Fibroblast of villous mesenchyme (primary cell): ENCODE measurements at regions not wholly inside any gene's neighbourhood (a gene's known extent, or its start where the extent isn't known, plus 50 kb on each side); places are given as distances from the start of the nearest gene placed in this dataset.

Experiments used
- DNase-seq: peaks from one replicate; pipeline ENCODE4 v3.0.0-alpha.2; 2010; ENCODE audit warnings: low read depth
- H3K4me3 ChIP-seq: 2 replicates; pipeline ENCODE4 v1.5.1; 2011; ENCODE audit warnings: low read depth, mild to moderate bottlenecking, low read length
- TF ChIP-seq, protein P1 (sequence below): IDR thresholded peaks from 2 replicates; pipeline ENCODE4 v1.5.1; 2012; ENCODE audit warnings: low read depth, mild to moderate bottlenecking, low read length; ENCODE audit not compliant: insufficient read depth

DNA sequence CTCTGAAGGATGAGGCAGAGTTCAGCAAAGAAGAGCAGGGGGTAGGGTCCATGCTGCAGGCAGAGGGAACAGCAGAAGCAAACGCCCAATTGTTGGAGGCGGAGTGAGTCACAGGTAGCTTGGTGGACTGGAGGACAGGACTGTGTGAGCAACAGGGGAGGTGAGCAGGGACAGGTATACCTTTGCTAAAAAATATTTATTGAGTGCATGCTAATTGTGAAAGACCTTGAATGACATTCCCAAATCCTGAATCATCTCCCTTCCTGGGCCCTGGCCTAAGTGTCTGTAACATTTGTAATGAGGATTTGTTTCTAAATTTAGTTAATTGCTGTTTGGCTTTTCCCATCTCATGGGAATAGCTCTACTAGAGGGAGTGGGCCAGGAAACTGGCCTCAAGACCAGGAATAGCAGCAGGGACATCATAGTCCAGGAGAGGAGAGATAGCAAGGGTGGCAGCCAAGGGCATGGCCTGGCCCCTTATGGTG is 123.7 kb downstream of the FOXD2 start:
- DNase-seq, result no peak
- TF ChIP-seq, protein P1, sequence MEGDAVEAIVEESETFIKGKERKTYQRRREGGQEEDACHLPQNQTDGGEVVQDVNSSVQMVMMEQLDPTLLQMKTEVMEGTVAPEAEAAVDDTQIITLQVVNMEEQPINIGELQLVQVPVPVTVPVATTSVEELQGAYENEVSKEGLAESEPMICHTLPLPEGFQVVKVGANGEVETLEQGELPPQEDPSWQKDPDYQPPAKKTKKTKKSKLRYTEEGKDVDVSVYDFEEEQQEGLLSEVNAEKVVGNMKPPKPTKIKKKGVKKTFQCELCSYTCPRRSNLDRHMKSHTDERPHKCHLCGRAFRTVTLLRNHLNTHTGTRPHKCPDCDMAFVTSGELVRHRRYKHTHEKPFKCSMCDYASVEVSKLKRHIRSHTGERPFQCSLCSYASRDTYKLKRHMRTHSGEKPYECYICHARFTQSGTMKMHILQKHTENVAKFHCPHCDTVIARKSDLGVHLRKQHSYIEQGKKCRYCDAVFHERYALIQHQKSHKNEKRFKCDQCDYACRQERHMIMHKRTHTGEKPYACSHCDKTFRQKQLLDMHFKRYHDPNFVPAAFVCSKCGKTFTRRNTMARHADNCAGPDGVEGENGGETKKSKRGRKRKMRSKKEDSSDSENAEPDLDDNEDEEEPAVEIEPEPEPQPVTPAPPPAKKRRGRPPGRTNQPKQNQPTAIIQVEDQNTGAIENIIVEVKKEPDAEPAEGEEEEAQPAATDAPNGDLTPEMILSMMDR, result no peak
- no peak overlapping the region for H3K4me3 ChIP-seq

DNA sequence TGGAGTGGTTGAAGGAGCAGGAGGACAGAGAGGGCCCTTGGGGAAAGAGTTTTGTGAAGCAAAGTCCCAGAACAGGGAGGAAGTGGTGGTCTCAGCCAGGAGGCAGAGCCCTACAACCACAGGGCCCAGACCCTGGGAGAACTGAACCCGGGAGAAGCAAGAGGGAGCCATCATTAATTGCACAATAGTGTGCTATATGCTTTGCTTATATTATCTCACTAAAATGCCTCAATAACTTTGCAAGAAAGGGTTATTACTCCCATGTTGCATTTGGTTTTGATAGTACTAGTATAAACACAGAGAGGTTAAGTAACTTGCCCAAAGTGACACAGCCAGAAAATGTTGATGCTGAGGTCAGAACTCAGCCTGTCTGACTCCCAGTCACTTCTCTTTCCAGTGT is 124.3 kb downstream of the FOXD2 start:
- TF ChIP-seq, protein P1, result no peak
- H3K4me3 ChIP-seq, result no peak overlapping the region
- DNase-seq, result no peak

DNA sequence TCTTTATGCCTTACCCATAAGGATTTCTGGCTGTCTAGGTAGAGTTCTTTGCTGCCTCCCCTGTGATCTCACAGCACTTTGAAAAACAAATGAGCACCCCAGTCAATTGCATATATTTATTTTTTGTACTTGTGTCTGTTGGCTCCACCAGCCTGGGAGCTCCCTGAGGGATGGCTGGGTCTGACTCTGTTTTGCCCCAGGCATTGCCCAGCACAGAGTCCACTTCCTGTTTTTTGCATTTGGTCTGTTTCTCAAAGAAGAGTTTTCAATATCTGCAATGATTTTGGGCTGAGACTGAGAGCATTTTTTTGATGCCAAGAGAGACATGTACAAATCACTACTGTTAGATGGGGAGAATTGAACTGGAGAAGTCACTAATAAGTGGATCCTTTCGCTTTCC is 125.0 kb downstream of the FOXD2 start:
- TF ChIP-seq, protein P1, result no peak
- no peak for DNase-seq
- H3K4me3 ChIP-seq, result no peak overlapping the region

DNA sequence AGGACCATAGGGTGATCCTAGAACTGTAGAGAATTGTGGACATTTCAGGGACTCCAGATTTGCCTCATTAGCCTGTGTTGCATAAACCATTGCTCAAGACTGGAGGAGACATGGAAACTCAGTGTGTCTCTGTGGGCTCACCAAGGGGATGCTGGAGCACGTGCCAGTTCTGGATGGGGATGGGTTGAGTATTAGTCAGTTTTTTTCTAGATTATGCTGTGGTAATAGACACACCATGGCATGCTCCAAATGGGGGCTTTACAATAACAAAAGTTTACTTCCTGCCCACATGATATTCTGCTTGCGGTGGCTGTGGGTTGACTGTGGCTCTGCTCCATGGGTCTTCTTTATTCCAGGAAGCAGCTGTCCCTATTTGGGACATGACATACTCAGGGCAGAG is 125.4 kb downstream of the FOXD2 start:
- no peak overlapping the region for H3K4me3 ChIP-seq
- TF ChIP-seq, protein P1, result no peak
- DNase-seq, result no peak

DNA sequence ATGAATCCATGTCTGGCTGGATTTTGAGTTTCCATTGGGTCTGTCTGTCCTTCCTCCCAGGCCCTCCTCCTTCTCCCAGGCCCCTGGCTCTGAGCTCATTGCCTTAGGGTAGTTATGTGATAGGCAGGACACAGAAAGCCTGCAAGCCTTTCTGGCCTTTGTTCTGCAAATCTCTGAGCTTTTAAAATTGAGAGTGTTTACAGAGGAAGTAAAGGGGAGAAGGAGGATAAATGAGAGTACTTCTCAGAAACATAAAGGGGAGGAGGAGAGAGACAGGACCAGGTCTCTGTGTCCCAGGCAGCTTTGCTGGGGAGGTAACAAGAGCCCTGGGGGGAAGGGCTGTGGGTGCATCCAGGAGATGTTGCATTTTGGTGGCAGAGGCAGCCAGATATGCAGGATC is 126.7 kb downstream of the FOXD2 start:
- no peak overlapping the region for H3K4me3 ChIP-seq
- TF ChIP-seq, protein P1, result no peak
- DNase-seq, result no peak

DNA sequence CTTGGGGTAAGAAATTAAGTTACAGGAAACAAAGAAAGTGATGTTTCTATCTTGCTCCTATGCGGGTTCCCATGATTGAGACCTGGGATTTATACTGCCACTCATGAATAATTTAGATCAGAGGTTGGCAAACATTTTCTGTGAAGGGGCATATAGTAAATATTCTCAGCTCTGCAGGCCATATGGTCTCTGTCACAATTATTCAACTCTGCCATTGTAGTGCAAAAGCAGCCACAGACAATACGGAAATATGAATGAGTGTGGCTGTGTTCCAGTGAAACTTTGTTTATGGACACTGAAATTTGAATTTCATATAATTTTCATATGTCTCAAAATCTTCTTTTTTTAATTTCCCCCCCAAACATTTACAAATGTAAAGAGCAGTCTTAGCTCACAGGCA is 127.2 kb downstream of the FOXD2 start:
- DNase-seq, result no peak
- TF ChIP-seq, protein P1, result no peak
- H3K4me3 ChIP-seq, result no peak overlapping the region

DNA sequence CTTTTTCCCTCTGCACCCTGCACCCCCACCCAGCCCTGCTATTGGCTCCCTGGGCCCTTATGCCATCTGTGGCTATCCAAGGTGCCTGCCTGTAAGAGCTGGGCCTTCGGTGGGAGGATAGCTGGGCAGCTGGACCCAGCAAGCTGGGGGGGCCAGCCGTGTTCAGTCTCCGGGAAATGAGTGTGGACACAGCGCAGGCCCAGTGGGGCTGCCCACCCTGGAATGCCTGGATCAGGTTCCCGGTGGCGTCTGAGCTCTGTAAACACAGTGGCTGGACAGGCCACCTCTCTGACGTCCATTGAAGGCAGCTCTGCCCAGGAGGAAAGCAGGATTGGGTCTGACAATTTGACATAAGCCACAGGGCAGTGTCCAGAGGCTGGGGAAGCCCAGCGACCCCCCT is 127.8 kb downstream of the FOXD2 start:
- DNase-seq, result no peak

More for the DNA sequence above, 127.8 kb downstream of the FOXD2 start:
- TF ChIP-seq, protein P1, result no peak
- H3K4me3 ChIP-seq, result no peak overlapping the region
